GM12878 (cell line): ENCODE measurements at regions not wholly inside any gene's neighbourhood (a gene's known extent, or its start where the extent isn't known, plus 50 kb on each side); places are given as distances from the start of the nearest gene placed in this dataset.

ENCODE experiments used
- ATAC-seq: fragments of 200-7000 bp; cut with Tn5 transposase; 3 replicates; pipeline ENCODE4 v1.9.1; 2020; ENCODE audit warnings: mild to moderate bottlenecking, moderate library complexity
- BruUV-seq: library from RNA; stranded (reverse); fragments of 400-500 nt; replicated peaks from 2 replicates; lab custom pipeline; 2021; lab: Mats Ljungman, UMichigan
- CTCF ChIA-PET: fragments of 300-600 bp; sonication (Branson Sonifier 250); formaldehyde crosslinking; extraction: SDS; loops from one replicate; lab custom pipeline; 2021; ENCODE audit warnings: inconsistent platforms; lab: Yijun Ruan, JAX
- POLR2A ChIA-PET: fragments of 350-600 bp; formaldehyde crosslinking; extraction: SDS; loops from one replicate; lab custom pipeline; 2021; ENCODE audit warnings: inconsistent platforms; lab: Charles Lee
- RAD21 ChIA-PET: fragments of 300-600 bp; sonication (Branson Sonifier 250); formaldehyde crosslinking; loops from one replicate; lab custom pipeline; 2023; ENCODE audit warnings: antibody characterized with exemption; ENCODE audit not compliant: unreplicated experiment; lab: Charles Lee
- SMC1A ChIA-PET: fragments of 300-600 bp; sonication (Branson Sonifier 250); formaldehyde crosslinking; loops from one replicate; lab custom pipeline; 2023; ENCODE audit not compliant: unreplicated experiment, uncharacterized antibody; lab: Charles Lee
- DNase-seq: peaks from one replicate; pipeline ENCODE4 v3.0.0-alpha.2; 2011; ENCODE audit warnings: low read depth, low spot score
- FAIRE-seq: peaks from 3 replicates; lab custom pipeline; 2011; peaks lifted over from hg19 to GRCh38; lab: Jason Lieb, UNC
- H2AFZ ChIP-seq: 2 replicates; pipeline ENCODE4 v1.6.0; 2011; ENCODE audit warnings: low read depth, low read length, control low read depth; ENCODE audit not compliant: control insufficient read depth
- H3K27ac ChIP-seq: 2 replicates; pipeline ENCODE4 v1.5.1; 2011; ENCODE audit warnings: control low read depth; ENCODE audit not compliant: control insufficient read depth, insufficient read depth
- H3K27me3 ChIP-seq, 2 experiments: replicated peaks in 1 of 2; 2 replicates each; pipeline versions ENCODE4 v1.6.0 to v1.6.1; 2011; ENCODE audit warnings: low read length in 1 of 2; ENCODE audit not compliant: control insufficient read depth in 2 of 2, insufficient read depth in 2 of 2
- H3K36me3 ChIP-seq, 2 experiments: 2 replicates each; pipeline ENCODE4 v1.5.1; 2011; ENCODE audit warnings: low read length in 1 of 2; ENCODE audit not compliant: control insufficient read depth in 2 of 2, insufficient read depth in 2 of 2
- H3K4me1 ChIP-seq: 2 replicates; pipeline ENCODE4 v1.6.1; 2011; ENCODE audit warnings: mild to moderate bottlenecking, low read length, moderate library complexity, mixed read lengths; ENCODE audit not compliant: control insufficient read depth, insufficient read depth
- H3K4me2 ChIP-seq: 2 replicates; pipeline ENCODE4 v1.6.0; 2011; ENCODE audit warnings: control low read depth; ENCODE audit not compliant: control insufficient read depth, insufficient read depth
- H3K4me3 ChIP-seq: fragments of 200-600 bp; sonication (generic); 2 replicates; pipeline ENCODE4 v1.5.1; 2016
- H3K79me2 ChIP-seq: 2 replicates; pipeline ENCODE4 v1.6.0; 2011; ENCODE audit warnings: low read length; ENCODE audit not compliant: control insufficient read depth, insufficient read depth
- H3K9ac ChIP-seq: 2 replicates; pipeline ENCODE4 v1.8.0; 2011; ENCODE audit warnings: low read length, control low read depth, mixed read lengths; ENCODE audit not compliant: control insufficient read depth, insufficient read depth
- H3K9me3 ChIP-seq: replicated peaks from 3 replicates; pipeline ENCODE4 v1.5.1; 2011; ENCODE audit warnings: mild to moderate bottlenecking, low read length; ENCODE audit not compliant: control insufficient read depth, insufficient read depth
- H4K20me1 ChIP-seq: 2 replicates; pipeline ENCODE4 v1.6.0; 2011; ENCODE audit not compliant: control insufficient read depth, insufficient read depth
- BACH1 ChIP-seq: fragments of 450-650 bp; IDR thresholded peaks from 2 replicates; pipeline ENCODE4 v1.6.1; 2017; ENCODE audit warnings: mild to moderate bottlenecking, borderline replicate concordance
- BCLAF1 ChIP-seq: fragments of 450-650 bp; IDR thresholded peaks from 2 replicates; pipeline ENCODE4 v1.6.1; 2017; ENCODE audit warnings: antibody characterized with exemption, mild to moderate bottlenecking, moderate library complexity
- CEBPZ ChIP-seq: fragments of 150-350 bp; IDR thresholded peaks from 2 replicates; pipeline ENCODE4 v1.6.1; 2016; ENCODE audit warnings: low read depth, low read length
- CHD2 ChIP-seq: IDR thresholded peaks from 2 replicates; pipeline ENCODE4 v1.6.1; 2011; ENCODE audit warnings: low read depth, low read length, improper control_type of control experiment, borderline replicate concordance
- HDAC2 ChIP-seq: fragments of 200-600 bp; sonication (generic); IDR thresholded peaks from 2 replicates; pipeline ENCODE4 v1.6.1; 2017
- KAT2A ChIP-seq: conservative IDR thresholded peaks from 2 replicates; pipeline ENCODE4 v1.6.1; 2011; ENCODE audit warnings: low read depth, low read length; ENCODE audit not compliant: control insufficient read depth
- MXI1 ChIP-seq: fragments of 150-350 bp; IDR thresholded peaks from 2 replicates; pipeline ENCODE4 v1.6.1; 2011; ENCODE audit warnings: low read depth, mild to moderate bottlenecking, inconsistent platforms, low read length, improper control_type of control experiment
- NFIC ChIP-seq: IDR thresholded peaks from 2 replicates; pipeline ENCODE4 v1.6.1; 2012; ENCODE audit warnings: low read depth, mild to moderate bottlenecking, inconsistent platforms, low read length, moderate library complexity
- NR2F1 ChIP-seq: fragments of 450-650 bp; conservative IDR thresholded peaks from 2 replicates; pipeline ENCODE4 v1.6.1; 2017; ENCODE audit warnings: mild to moderate bottlenecking
- SIX5 ChIP-seq: IDR thresholded peaks from 2 replicates; pipeline ENCODE4 v1.6.1; 2011; ENCODE audit warnings: mild to moderate bottlenecking, low read depth, low read length, moderate library complexity; ENCODE audit not compliant: severe bottlenecking
- SKIL ChIP-seq: fragments of 450-650 bp; IDR thresholded peaks from 2 replicates; pipeline ENCODE4 v1.6.1; 2017; ENCODE audit warnings: mild to moderate bottlenecking, low read depth, inconsistent platforms; ENCODE audit not compliant: poor library complexity, severe bottlenecking
- SP1 ChIP-seq: IDR thresholded peaks from one replicate; pipeline ENCODE4 v1.6.1; 2011; ENCODE audit warnings: low read depth, low read length
- SPI1 ChIP-seq: IDR thresholded peaks from 2 replicates; pipeline ENCODE4 v1.6.1; 2011; ENCODE audit warnings: low read depth, mild to moderate bottlenecking, low read length, moderate library complexity, borderline replicate concordance; ENCODE audit not compliant: insufficient read depth
- ZBTB4 ChIP-seq: fragments of 450-650 bp; formaldehyde crosslinking; IDR thresholded peaks from 2 replicates; pipeline ENCODE4 v1.4.0; 2022; ENCODE audit warnings: mild to moderate bottlenecking, moderate library complexity
- WGBS: methylation state at CpG from one replicate; pipeline ENCODE4 v1.1.6; 2016; ENCODE audit warnings: low lambda C conversion rate; ENCODE audit not compliant: insufficient replicate concordance, insufficient coverage; ENCODE audit errors: missing lambda C conversion rate; 5-methylcytosine and 5-hydroxymethylcytosine counted together
- in situ Hi-C: fragments of 300-500 bp; cut with MboI; formaldehyde crosslinking; loops from 9 replicates; pipeline ENCODE4 v1.14.3; 2018; ENCODE audit warnings: mixed read lengths
- intact Hi-C: fragments of 100-400 bp; cut with micrococcal nuclease; formaldehyde crosslinking; loops from one replicate; pipeline ENCODE4 v1.14.2; 2022; ENCODE audit not compliant: unreplicated experiment

- ChIA-PET RAD21 (no interaction called here), SMC1A (no interaction called here), CTCF (no interaction called here), POLR2A (no interaction called here)
- Histone ChIP-seq H2AFZ (no peak overlapping the region), H3K4me2 (no peak overlapping the region), H3K27ac (no peak overlapping the region), H3K79me2 (no peaks in the 10 kb centered on the region), H4K20me1 (no peaks in the 10 kb centered on the region), H3K9ac (no peak overlapping the region), H3K9me3 (no peaks in the 10 kb centered on the region), H3K27me3 (no peaks in the 10 kb centered on the region), H3K4me1 (no peaks in the 10 kb centered on the region), H3K36me3 (no peaks in the 10 kb centered on the region), H3K4me3 (no peak overlapping the region)
- BruUV-seq = no TSS peak
- no peak for ATAC-seq
- FAIRE-seq = no peak
- in situ Hi-C loops = no loop called here
- intact Hi-C loops = no loop called here
- 22% methylated on average over 4 of the region's 4 CpGs for WGBS
- DNase-seq = no peak
- TF ChIP-seq NFIC (no peak), MXI1 (no peak), SKIL (no peak), KAT2A (no peak), SPI1 (no peak), CHD2 (no peak), ZBTB4 (CRISPR knock-in tag) (no peak), BCLAF1 (no peak), SIX5 (no peak), SP1 (no peak), BACH1 (no peak), HDAC2 (no peak), CEBPZ (no peak), NR2F1 (no peak)
Observed at GRCh38 chr18:70762812-70763211, 474.0 kb downstream of the SOCS6 start.
